Stimulated activated naive B cell treated with anti-CD40 and anti-IgM and Interleukin-4, amounts not matched to agents 10 μg/mL and 1 μg/mL and 100 μg/mL, for 72 hours (primary cell): ENCODE measurements at regions not wholly inside any gene's neighbourhood (a gene's known extent, or its start where the extent isn't known, plus 50 kb on each side); places are given as distances from the start of the nearest gene placed in this dataset.

Experiments
- ATAC-seq, 2 donors: fragments of 150-1000 bp; cut with Tn5 transposase; replicated peaks; 2 replicates each; pipeline ENCODE4 v1.10.0; 2021; ENCODE audit warnings: moderate library complexity in 1 of 2
- DNase-seq: peaks from one replicate; pipeline ENCODE4 v3.0.0; 2021
- H3K27ac Mint-ChIP-seq: one replicate; pipeline ENCODE4 v1.8.0; 2022; ENCODE audit warnings: mild to moderate bottlenecking, mixed read lengths
- H3K27me3 Mint-ChIP-seq, 2 donors: one replicate each; pipeline ENCODE4 v1.8.0; 2022; ENCODE audit warnings: mixed read lengths in 2 of 2
- H3K36me3 Mint-ChIP-seq, 2 donors: one replicate each; pipeline ENCODE4 v1.8.0; 2022; ENCODE audit warnings: mixed read lengths in 2 of 2, mild to moderate bottlenecking in 1 of 2
- H3K4me1 Mint-ChIP-seq, 2 donors: one replicate each; pipeline ENCODE4 v1.8.0; 2022; ENCODE audit warnings: mixed read lengths in 2 of 2, mild to moderate bottlenecking in 1 of 2
- H3K4me3 Mint-ChIP-seq, 2 donors: one replicate each; pipeline ENCODE4 v1.8.0; 2022; ENCODE audit warnings: mild to moderate bottlenecking in 2 of 2, mixed read lengths in 2 of 2, moderate library complexity in 1 of 2
- H3K9me3 Mint-ChIP-seq, 2 donors: one replicate each; pipeline ENCODE4 v1.8.0; 2022; ENCODE audit warnings: mixed read lengths in 2 of 2, mild to moderate bottlenecking in 1 of 2

DNA sequence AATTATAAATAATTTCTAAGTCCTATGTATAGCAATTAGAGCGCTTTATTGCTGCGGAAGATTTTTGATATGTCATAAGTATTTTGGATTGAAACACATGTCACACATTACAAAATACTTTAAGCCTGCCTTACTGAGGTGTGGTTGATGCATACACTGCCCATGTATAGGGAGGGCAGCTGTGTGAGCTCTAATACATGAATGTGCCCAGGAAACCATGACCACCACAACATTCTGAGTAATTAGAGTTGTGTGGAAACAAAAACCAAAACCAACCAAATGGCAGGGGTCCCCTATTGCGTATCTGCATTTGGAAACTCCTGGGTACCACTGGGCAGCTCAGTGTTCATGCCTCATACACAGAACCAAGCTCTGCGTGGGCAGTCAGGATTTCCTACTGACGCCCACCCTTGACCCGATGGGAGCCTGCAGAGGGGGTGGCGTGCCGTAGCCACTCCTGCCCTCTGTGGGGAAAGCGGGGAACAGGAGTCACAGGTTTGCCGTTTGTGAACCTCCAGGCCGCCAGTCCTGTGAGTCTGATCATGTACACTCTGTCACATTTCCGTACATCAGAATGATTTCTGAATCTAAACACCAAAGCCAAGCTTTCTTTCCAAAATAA, 50.9 kb upstream of the PDE10A start:
- Mint-ChIP-seq H3K4me3 (no peak overlapping the region), H3K27me3 (peaks cover 0 to 1% of the 10 kb centered on the region in 2 donors), H3K9me3 (peaks cover 0 to 5% of the 10 kb centered on the region in 2 donors), H3K36me3 (peaks cover 0 to 2% of the 10 kb centered on the region in 2 donors), H3K27ac (no peak overlapping the region), H3K4me1 (no peaks in the 10 kb centered on the region)
- DNase-seq (no peak), ATAC-seq (no peak)
